Right lobe of liver (tissue), 6 donors: ENCODE measurements at regions not wholly inside any gene's neighbourhood (a gene's known extent, or its start where the extent isn't known, plus 50 kb on each side); places are given as distances from the start of the nearest gene placed in this dataset.
A peak's percentile ranks its signal among the peaks of the same experiment; 100 is the strongest.

Source experiments
- ATAC-seq, 4 donors: fragments of 200-7000 bp; cut with Tn5 transposase; one replicate each; pipeline ENCODE4 v1.9.1; 2020; ENCODE audit warnings: mild to moderate bottlenecking in 4 of 4, moderate library complexity in 4 of 4
- DNase-seq, 3 donors: peaks; one replicate each; pipeline ENCODE4 v3.0.0-alpha.2; 2020
- H3K27ac ChIP-seq, 3 donors: fragments of 200-600 bp; one replicate each; pipeline ENCODE4 v1.8.0; 2022
- H3K27me3 ChIP-seq, 2 donors: fragments of 200-600 bp; one replicate each; pipeline ENCODE4 v1.8.0; 2022
- H3K36me3 ChIP-seq, 4 donors: fragments of 200-600 bp; sonication (generic) in 1 of 4; one replicate each; pipeline versions ENCODE4 v1.5.1 to v1.8.0; 2017 to 2022; ENCODE audit warnings: control low read depth in 1 of 4
- H3K4me1 ChIP-seq, 4 donors: fragments of 200-600 bp; sonication (generic) in 1 of 4; one replicate each; pipeline versions ENCODE4 v1.5.1 to v1.8.0; 2017 to 2022; ENCODE audit warnings: control low read depth in 1 of 4
- H3K4me3 ChIP-seq, 3 donors: fragments of 200-600 bp; one replicate each; pipeline ENCODE4 v1.8.0; 2022
- H3K9me3 ChIP-seq, 4 donors: fragments of 200-600 bp; sonication (generic) in 1 of 4; one replicate each; pipeline versions ENCODE4 v1.5.1 to v1.8.0; 2017 to 2022; ENCODE audit warnings: control low read depth in 1 of 4
- POLR2A ChIP-seq: fragments of 450-650 bp; IDR thresholded peaks from one replicate; pipeline ENCODE4 v1.6.1; 2017; ENCODE audit warnings: antibody characterized with exemption, mild to moderate bottlenecking
- WGBS: methylation state at CpG from one replicate; pipeline ENCODE4 v1.1.6; 2018; ENCODE audit warnings: low coverage, low lambda C conversion rate; ENCODE audit not compliant: insufficient coverage; ENCODE audit errors: missing lambda C conversion rate; 5-methylcytosine and 5-hydroxymethylcytosine counted together
- intact Hi-C, 2 donors: fragments of 100-400 bp; cut with DNase I; formaldehyde crosslinking; loops; one replicate each; pipeline versions ENCODE4 v1.11.2 to v1.14.1; 2022
- TF ChIP-seq, protein P1 (sequence below), 4 donors: fragments of 200-600 bp in 3 of 4; fragments of 450-650 bp in 1 of 4; IDR thresholded peaks; one replicate each; pipeline versions ENCODE4 v1.5.1 to v1.8.0; 2016 to 2022; ENCODE audit warnings: antibody characterized with exemption in 4 of 4, mild to moderate bottlenecking in 2 of 4
- donor health status: DM: no; HTN: yes; CAD: no.
- donor health status: DM: no; HTN: no; CAD: no.
- donor health status: DM: no; HTN: no; CAD: no.
- donor health status: DM: no; HTN: yes; CAD: no.
- donor health status: DM: no; HTN: yes; CAD: no.

DNA sequence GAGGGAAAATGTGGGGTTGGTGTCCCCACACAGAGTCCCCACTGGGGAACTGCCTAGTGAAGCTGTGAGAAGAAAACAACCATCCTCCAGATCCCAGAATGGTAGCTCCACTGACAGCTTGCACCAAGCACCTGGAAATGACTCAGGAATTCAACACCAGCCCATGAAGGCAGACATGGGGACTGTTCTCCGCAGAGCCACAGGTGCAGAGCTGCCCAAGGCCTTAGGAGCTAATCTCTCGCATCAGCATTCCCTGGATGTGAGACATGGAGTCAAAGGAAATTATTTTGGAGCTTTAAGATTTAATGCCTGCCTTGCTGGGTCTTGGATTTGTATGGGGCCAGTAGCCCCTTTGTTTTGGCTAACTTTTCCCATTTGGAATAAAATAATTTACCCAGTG is 367.9 kb downstream of the FAM133A start:
- no peaks in the 10 kb centered on the region for H3K4me1 ChIP-seq
- 80% methylated on average over 1 of the region's 2 CpGs for WGBS

DNA sequence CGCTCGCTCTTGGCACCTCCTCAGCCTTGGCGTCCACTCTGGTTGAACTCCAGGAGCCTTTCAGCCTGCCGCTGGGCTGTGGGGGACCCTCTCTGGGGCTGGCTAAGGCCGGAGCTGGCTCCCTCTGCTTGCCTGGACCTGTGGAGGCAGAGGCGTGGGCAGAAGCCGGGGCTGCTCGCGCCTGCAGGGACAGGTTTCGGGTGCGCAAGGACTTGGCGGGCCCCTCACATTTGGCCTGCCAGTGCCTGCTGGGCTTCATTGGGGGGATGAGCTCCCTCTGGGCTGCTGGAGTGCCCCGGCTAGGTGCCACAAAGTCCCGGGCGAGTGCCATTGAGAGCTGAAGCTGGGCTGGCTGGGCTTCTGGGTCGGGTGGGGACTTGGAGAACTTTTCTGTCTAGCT is 371.7 kb downstream of the FAM133A start:
- Histone ChIP-seq H3K27me3 (peaks cover 0 to 12% of the 10 kb centered on the region in 2 donors), H3K9me3 (no peaks in the 10 kb centered on the region), H3K4me1 (no peaks in the 10 kb centered on the region), H3K4me3 (no peak overlapping the region), H3K27ac (no peak overlapping the region), H3K36me3 (no peaks in the 10 kb centered on the region)
- TF ChIP-seq, protein P1, sequence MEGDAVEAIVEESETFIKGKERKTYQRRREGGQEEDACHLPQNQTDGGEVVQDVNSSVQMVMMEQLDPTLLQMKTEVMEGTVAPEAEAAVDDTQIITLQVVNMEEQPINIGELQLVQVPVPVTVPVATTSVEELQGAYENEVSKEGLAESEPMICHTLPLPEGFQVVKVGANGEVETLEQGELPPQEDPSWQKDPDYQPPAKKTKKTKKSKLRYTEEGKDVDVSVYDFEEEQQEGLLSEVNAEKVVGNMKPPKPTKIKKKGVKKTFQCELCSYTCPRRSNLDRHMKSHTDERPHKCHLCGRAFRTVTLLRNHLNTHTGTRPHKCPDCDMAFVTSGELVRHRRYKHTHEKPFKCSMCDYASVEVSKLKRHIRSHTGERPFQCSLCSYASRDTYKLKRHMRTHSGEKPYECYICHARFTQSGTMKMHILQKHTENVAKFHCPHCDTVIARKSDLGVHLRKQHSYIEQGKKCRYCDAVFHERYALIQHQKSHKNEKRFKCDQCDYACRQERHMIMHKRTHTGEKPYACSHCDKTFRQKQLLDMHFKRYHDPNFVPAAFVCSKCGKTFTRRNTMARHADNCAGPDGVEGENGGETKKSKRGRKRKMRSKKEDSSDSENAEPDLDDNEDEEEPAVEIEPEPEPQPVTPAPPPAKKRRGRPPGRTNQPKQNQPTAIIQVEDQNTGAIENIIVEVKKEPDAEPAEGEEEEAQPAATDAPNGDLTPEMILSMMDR (IDR thresholded peaks at IDR 0.05) = no peak
- TF ChIP-seq POLR2A = no peak
- 10% methylated on average over 2 of the region's 16 CpGs for WGBS
- intact Hi-C loops = no loop called here
- peak in 1 of 3 donors; percentile 49 for DNase-seq
- no peak for ATAC-seq

More for the DNA sequence above, 367.9 kb downstream of the FAM133A start:
- no peak for ATAC-seq
- H3K4me3 ChIP-seq = no peak overlapping the region
- H3K9me3 ChIP-seq = no peaks in the 10 kb centered on the region
- no peaks in the 10 kb centered on the region for H3K27me3 ChIP-seq
- intact Hi-C loops = no loop called here
- no peak for TF ChIP-seq POLR2A
- TF ChIP-seq, protein P1 (IDR thresholded peaks at IDR 0.05) = no peak
- no peaks in the 10 kb centered on the region for H3K36me3 ChIP-seq
- H3K27ac ChIP-seq = no peak overlapping the region
- DNase-seq = no peak

DNA sequence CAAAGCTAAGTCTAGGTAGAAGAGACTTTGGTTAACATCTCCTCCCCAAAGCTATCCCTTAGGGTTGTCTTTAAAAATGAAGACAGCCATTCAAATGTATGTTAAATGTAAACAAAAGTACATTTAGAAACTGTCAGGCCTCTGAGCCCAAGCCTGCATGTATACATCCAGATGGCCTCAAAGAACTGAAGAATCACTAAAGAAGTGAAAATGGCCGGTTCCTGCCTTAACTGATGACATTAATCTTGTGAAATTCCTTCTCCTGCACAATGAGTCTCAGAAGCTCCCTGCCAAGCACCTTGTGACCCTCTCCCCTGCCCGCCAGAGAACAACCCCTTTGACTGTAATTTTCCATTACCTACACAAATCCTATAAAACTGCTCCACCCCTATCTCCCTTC is 377.9 kb downstream of the FAM133A start:
- DNase-seq (no peak), ATAC-seq (no peak)
- Histone ChIP-seq H3K36me3 (no peaks in the 10 kb centered on the region), H3K4me1 (no peaks in the 10 kb centered on the region), H3K27ac (no peak overlapping the region), H3K9me3 (no peaks in the 10 kb centered on the region), H3K4me3 (no peak overlapping the region), H3K27me3 (peaks cover 7 to 12% of the 10 kb centered on the region in 2 donors)
- WGBS = 38% methylated on average over 2 of the region's 2 CpGs
- intact Hi-C loops = no loop called here
- TF ChIP-seq, protein P1 (IDR thresholded peaks at IDR 0.05) = no peak
- no peak for TF ChIP-seq POLR2A

GRCh38 chrX:94053575-94053974 is 379.6 kb downstream of the FAM133A start:
- 37% methylated on average over 2 of the region's 2 CpGs for WGBS
- no peak overlapping the region for H3K27ac ChIP-seq
- no peak overlapping the region for H3K4me3 ChIP-seq
- intact Hi-C loops = no loop called here
- H3K4me1 ChIP-seq = no peaks in the 10 kb centered on the region
- DNase-seq (no peak), ATAC-seq (peak in 3 of 4 donors; percentile 34 to 91 (median 49))
- H3K9me3 ChIP-seq = no peaks in the 10 kb centered on the region
- TF ChIP-seq POLR2A = no peak
- TF ChIP-seq, protein P1 (IDR thresholded peaks at IDR 0.05) = no peak
- H3K36me3 ChIP-seq = no peaks in the 10 kb centered on the region
- peaks cover 0 to 7% of the 10 kb centered on the region in 2 donors for H3K27me3 ChIP-seq

- Histone ChIP-seq H3K4me1 (no peaks in the 10 kb centered on the region), H3K36me3 (no peaks in the 10 kb centered on the region), H3K27ac (no peak overlapping the region), H3K9me3 (no peaks in the 10 kb centered on the region), H3K4me3 (no peak overlapping the region), H3K27me3 (peaks cover under 1 to 7% of the 10 kb centered on the region in 2 donors)
- 61% methylated on average over 3 of the region's 4 CpGs for WGBS
- no peak for TF ChIP-seq POLR2A
- TF ChIP-seq, protein P1 (IDR thresholded peaks at IDR 0.05) = no peak
- intact Hi-C loops = no loop called here
- DNase-seq = no peak
- ATAC-seq = no peak
Measured at GRCh38 chrX:94057385-94057784, 383.4 kb downstream of the FAM133A start.
